ENCODE measurements at regions not wholly inside any gene's neighbourhood (a gene's known extent, or its start where the extent isn't known, plus 50 kb on each side); places are given as distances from the start of the nearest gene placed in this dataset.

- Mint-ChIP-seq H3K27me3 (peaks cover 25% of the 10 kb centered on the region), H3K9me3 (no peaks in the 10 kb centered on the region), H3K4me1 (no peaks in the 10 kb centered on the region), H3K27ac (no peak overlapping the region), H3K36me3 (ENCODE audit: low read depth) (no peaks in the 10 kb centered on the region), H3K4me3 (no peak overlapping the region)
- DNase-seq: no peak
- ChIA-PET CTCF (no interaction called here), POLR2A (no interaction called here)
Measured at GRCh38 chr22:22039286-22040074, 56.9 kb upstream of the TOP3B start.

DNA sequence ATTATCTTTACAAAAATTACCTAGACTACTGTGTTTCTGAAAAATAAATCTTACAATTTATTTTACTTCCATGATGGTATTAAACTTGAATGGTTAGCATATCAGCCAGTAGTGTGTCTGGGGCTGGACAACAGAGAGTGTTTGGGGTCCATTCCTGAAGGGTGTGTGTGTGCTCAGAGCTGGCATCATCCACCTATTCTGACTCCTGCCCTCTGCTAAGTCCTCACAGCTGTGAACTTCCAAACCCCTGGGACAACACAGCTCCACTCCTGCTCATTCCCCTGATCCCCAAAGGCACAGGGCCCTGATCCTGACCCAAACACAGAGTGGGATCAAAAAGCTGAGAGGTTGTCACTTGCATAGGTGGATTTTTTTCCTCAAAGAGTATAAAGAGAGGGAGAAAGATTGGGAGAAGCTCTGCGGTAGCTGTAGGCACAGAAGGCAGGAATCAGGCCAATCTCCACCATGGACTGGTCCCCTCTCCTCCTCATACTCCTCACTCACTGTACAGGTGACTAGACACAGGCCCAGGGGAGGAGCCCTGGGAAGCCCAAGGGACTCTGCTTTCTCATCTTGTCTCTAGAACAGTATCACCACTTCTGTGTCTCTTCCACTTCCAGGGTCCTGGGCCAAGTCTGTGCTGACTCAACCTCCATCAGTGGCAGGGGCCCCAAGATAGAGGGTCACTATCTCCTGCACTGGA lies 55.7 kb upstream of the TOP3B start:
- DNase-seq: no peak
- Mint-ChIP-seq H3K27ac (no peak overlapping the region), H3K4me1 (no peaks in the 10 kb centered on the region), H3K4me3 (no peak overlapping the region), H3K27me3 (peaks cover 34% of the 10 kb centered on the region), H3K9me3 (no peaks in the 10 kb centered on the region), H3K36me3 (ENCODE audit: low read depth) (no peaks in the 10 kb centered on the region)
- ChIA-PET POLR2A (no interaction called here), CTCF (no interaction called here)

DNA sequence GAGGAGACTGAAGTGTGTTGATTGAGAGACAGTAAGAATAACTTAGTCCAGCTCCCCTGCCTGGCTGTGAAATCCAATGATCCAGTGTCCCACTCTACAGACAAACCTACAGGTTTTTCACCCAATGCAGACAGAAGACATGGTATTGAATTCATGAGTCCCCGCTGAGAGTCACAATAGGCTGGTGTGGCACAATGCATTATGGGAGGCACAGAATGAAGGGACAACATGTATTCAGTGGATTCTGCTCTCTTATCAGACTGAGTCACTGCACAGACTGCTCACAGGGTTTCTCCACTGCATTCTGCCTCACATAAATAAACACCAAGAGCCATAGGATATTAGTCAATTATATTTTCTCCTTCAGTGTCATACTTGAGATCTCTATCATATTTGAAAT lies 55.2 kb upstream of the TOP3B start:
- DNase-seq: no peak
- no peaks in the 10 kb centered on the region for H3K9me3 Mint-ChIP-seq
- H3K27me3 Mint-ChIP-seq: peaks cover 36% of the 10 kb centered on the region
- H3K27ac Mint-ChIP-seq: no peak overlapping the region
- POLR2A ChIA-PET: no interaction called here
- no peak overlapping the region for H3K4me3 Mint-ChIP-seq
- no peaks in the 10 kb centered on the region for H3K4me1 Mint-ChIP-seq
- CTCF ChIA-PET: no interaction called here
- H3K36me3 Mint-ChIP-seq (ENCODE audit: low read depth): no peaks in the 10 kb centered on the region

DNA sequence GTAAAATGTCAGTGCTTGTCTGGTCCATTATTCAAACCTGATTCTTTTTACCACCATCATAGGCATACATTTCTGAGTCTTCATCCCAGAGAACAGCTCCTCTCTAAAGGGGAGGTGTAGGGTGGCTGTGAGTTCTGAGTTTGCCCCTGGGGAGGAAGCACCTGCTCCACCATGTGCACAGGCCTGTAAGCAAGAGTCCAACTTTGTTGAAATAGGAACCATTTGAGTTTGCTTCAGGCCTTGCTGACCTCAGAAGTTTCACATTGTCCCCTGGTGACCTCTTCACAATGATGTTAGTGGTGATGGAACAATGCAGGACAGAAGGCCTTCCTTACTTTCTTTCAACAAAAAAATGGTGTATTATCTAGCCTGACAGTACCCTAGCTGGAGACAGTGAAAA lies 54.6 kb upstream of the TOP3B start:
- H3K36me3 Mint-ChIP-seq (ENCODE audit: low read depth): no peaks in the 10 kb centered on the region
- no peaks in the 10 kb centered on the region for H3K4me1 Mint-ChIP-seq
- H3K27me3 Mint-ChIP-seq: peaks cover 36% of the 10 kb centered on the region
- POLR2A ChIA-PET: no interaction called here
- H3K9me3 Mint-ChIP-seq: no peaks in the 10 kb centered on the region
- CTCF ChIA-PET: no interaction called here
- DNase-seq: no peak
- H3K27ac Mint-ChIP-seq: no peak overlapping the region
- H3K4me3 Mint-ChIP-seq: no peak overlapping the region

GRCh38 chr22:22036588-22036987 lies 54.0 kb upstream of the TOP3B start:
- Mint-ChIP-seq H3K4me1 (no peaks in the 10 kb centered on the region), H3K9me3 (no peaks in the 10 kb centered on the region), H3K27ac (no peak overlapping the region), H3K4me3 (no peak overlapping the region), H3K36me3 (ENCODE audit: low read depth) (no peaks in the 10 kb centered on the region), H3K27me3 (peaks cover 29% of the 10 kb centered on the region)
- ChIA-PET CTCF (no interaction called here), POLR2A (no interaction called here)
- no peak for DNase-seq

- POLR2A ChIA-PET: no interaction called here
- CTCF ChIA-PET: no interaction called here
Measured at GRCh38 chr22:22035771-22036314, 53.3 kb upstream of the TOP3B start.

DNA sequence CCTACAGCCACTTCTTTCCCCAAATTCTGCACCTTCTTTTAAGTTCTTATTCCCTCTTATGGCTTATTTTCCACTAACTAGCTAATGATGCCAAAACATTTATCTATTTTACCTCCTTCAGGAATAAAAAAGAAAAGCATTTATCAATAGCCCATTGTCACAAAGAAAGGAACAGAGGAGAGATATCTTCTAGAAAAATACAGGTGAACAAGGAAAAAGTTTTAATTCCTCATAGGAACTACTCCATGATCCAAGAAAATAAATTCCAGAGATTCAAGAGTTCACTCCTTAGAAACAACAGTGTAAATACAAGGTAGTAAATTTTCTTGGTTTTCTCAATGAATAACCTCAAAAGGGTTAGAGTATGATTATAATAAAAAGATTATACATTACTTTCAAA lies 52.6 kb upstream of the TOP3B start:
- no peaks in the 10 kb centered on the region for H3K36me3 Mint-ChIP-seq (ENCODE audit: low read depth)
- ChIA-PET CTCF (no interaction called here), POLR2A (no interaction called here)
- H3K27me3 Mint-ChIP-seq: peaks cover 29% of the 10 kb centered on the region
- no peaks in the 10 kb centered on the region for H3K9me3 Mint-ChIP-seq
- no peak for DNase-seq
- H3K4me1 Mint-ChIP-seq: no peaks in the 10 kb centered on the region
- no peak overlapping the region for H3K27ac Mint-ChIP-seq
- no peak overlapping the region for H3K4me3 Mint-ChIP-seq

More at GRCh38 chr22:22035771-22036314, 53.3 kb upstream of the TOP3B start:
- H3K4me3 Mint-ChIP-seq: no peak overlapping the region
- no peak for DNase-seq
- no peaks in the 10 kb centered on the region for H3K9me3 Mint-ChIP-seq
- H3K36me3 Mint-ChIP-seq (ENCODE audit: low read depth): no peaks in the 10 kb centered on the region
- peaks cover 29% of the 10 kb centered on the region for H3K27me3 Mint-ChIP-seq
- H3K4me1 Mint-ChIP-seq: no peaks in the 10 kb centered on the region
- H3K27ac Mint-ChIP-seq: no peak overlapping the region

DNA sequence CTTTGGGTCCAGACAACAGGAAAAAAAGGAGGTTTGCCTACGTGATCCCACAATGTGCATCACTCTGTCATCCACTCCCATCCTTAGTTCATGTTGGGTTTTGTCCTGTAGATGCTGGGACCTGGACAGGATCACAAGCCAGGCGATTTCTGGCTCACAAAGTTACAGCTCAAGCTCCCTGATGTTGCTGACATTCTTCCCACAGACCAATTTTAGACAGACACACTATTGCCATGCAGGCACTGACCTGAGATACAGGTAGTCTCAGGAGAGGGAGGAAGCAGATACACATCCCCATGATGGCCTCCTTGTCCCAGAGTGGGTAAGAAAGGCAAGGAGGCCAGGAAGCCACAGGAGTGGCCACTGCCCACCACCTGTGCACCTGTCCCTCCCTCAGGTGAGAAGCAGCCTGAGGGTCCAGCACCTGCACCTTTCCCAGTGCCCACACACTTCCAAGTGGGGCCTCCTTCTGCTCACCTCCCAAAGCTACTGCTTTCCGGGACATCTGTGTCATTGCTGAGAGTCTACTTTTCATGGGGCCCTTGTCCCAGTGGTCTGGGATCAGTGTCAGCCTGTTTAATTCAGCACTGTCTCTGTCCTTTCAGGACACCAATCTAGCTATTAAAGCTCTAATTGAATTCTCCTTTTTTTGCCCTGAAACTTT lies 52.0 kb upstream of the TOP3B start:
- Mint-ChIP-seq H3K36me3 (ENCODE audit: low read depth) (no peaks in the 10 kb centered on the region), H3K9me3 (no peaks in the 10 kb centered on the region), H3K27me3 (peaks cover 26% of the 10 kb centered on the region), H3K27ac (no peak overlapping the region), H3K4me3 (no peak overlapping the region), H3K4me1 (no peaks in the 10 kb centered on the region)
- ChIA-PET POLR2A (no interaction called here), CTCF (no interaction called here)
- no peak for DNase-seq

DNA sequence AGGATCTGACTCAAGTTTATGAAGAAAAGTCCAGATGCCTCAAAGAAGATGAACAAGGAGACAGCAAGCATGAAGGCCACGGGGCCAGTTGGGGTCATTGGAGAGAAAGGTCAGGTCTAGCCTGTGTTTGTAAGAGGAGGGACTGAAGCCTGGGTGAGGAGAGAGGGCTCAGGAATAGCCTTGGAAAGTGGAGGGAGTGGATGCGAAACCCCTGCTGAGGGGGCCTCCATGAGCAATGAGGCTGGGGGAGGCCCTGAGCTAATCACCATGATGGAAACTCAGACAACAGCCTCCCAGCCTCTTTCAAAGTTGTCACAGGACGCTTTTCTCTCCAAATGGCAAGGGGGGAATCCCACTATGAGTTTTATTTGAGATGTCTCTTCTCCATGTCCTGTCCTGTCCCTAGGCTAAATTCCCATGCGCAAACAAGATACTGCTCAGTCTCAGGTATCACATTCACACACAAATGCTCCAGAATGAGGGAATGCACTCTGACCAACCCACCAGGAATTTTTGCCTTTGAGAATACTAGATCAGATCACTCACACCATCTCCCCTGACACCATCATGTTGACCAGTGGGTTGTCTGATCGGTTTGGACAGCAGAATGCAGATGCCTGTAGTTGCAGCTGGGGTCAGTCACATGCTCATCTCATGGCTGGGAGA lies 51.3 kb upstream of the TOP3B start:
- no peaks in the 10 kb centered on the region for H3K9me3 Mint-ChIP-seq
- H3K4me1 Mint-ChIP-seq: no peaks in the 10 kb centered on the region
- no peak overlapping the region for H3K27ac Mint-ChIP-seq
- POLR2A ChIA-PET: no interaction called here
- no peak for DNase-seq
- H3K27me3 Mint-ChIP-seq: peaks cover 24% of the 10 kb centered on the region
- no peaks in the 10 kb centered on the region for H3K36me3 Mint-ChIP-seq (ENCODE audit: low read depth)
- CTCF ChIA-PET: no interaction called here
- no peak overlapping the region for H3K4me3 Mint-ChIP-seq

- Mint-ChIP-seq H3K27me3 (peaks cover 24% of the 10 kb centered on the region), H3K36me3 (ENCODE audit: low read depth) (no peaks in the 10 kb centered on the region), H3K4me1 (no peaks in the 10 kb centered on the region), H3K4me3 (no peak overlapping the region), H3K27ac (no peak overlapping the region), H3K9me3 (no peaks in the 10 kb centered on the region)
- DNase-seq: no peak
- CTCF ChIA-PET: no interaction called here
- POLR2A ChIA-PET: no interaction called here
Measured at GRCh38 chr22:22032906-22033802, 50.6 kb upstream of the TOP3B start.

DNA sequence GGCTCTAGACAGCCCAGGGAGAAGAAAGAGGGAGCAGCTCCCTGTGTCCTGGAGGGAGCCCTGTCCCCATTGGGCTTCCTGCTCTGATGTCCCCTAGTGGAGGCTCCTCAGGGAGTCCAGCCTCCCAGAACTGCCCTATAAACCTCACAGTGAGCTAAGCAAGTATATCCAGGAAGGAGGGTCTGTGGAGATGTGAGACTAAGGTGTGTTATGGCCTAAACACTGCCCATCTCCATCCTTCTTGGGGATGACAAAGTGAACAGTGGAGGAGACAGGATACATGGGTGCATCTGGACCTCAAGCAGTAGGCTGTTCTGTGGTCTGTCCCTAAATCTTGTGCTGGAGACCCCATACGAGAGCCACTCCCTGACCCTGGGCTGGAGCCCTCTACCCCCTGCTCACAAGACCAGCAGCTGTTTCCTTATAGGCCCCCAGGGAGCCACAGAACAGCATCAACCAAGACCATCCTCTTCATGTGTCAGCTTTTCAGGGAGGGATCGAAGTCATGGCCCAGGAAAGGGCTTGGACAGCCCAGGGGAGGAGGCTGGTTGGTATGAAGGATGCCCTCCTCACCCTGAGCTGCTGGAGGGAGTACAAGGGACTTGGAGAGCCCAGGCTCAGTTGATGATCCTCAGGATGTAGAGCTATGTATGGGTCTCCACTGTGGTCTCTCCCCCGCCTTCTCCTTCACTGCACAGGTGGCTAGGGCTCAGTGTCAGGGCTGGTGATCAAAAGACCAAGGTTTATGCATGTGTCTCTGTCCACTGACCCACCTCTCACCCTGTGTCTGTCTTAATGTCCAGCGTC lies 49.7 kb upstream of the TOP3B start:
- H3K36me3 Mint-ChIP-seq (ENCODE audit: low read depth): no peaks in the 10 kb centered on the region
- ChIA-PET CTCF (no interaction called here), POLR2A (no interaction called here)
- H3K9me3 Mint-ChIP-seq: no peaks in the 10 kb centered on the region
- no peaks in the 10 kb centered on the region for H3K4me1 Mint-ChIP-seq
- no peak overlapping the region for H3K27ac Mint-ChIP-seq
- H3K4me3 Mint-ChIP-seq: no peak overlapping the region
- no peak for DNase-seq
- H3K27me3 Mint-ChIP-seq: peaks cover 24% of the 10 kb centered on the region
